HEK293 (cell line): ENCODE measurements at regions not wholly inside any gene's neighbourhood (a gene's known extent, or its start where the extent isn't known, plus 50 kb on each side); places are given as distances from the start of the nearest gene placed in this dataset.

Experiments used
- GLIS1 ChIP-seq: fragments of 450-650 bp; formaldehyde crosslinking; IDR thresholded peaks from 2 replicates; pipeline ENCODE4 v1.5.1; 2016; ENCODE audit warnings: missing biosample characterization, missing genetic modification characterization
- KLF1 ChIP-seq: fragments of 450-650 bp; formaldehyde crosslinking; IDR thresholded peaks from 2 replicates; pipeline ENCODE4 v1.5.1; 2016; ENCODE audit warnings: missing biosample characterization, missing genetic modification characterization
- SETDB1 ChIP-seq: IDR thresholded peaks from one replicate; pipeline ENCODE4 v1.6.1; 2017; ENCODE audit warnings: mild to moderate bottlenecking, low read length, moderate library complexity, mixed read lengths; ENCODE audit not compliant: insufficient read length
- WT1 ChIP-seq: fragments of 450-650 bp; formaldehyde crosslinking; IDR thresholded peaks from 2 replicates; pipeline ENCODE4 v1.5.1; 2016; ENCODE audit warnings: missing biosample characterization, missing genetic modification characterization
- ZBTB48 ChIP-seq: fragments of 450-650 bp; formaldehyde crosslinking; IDR thresholded peaks from 2 replicates; pipeline ENCODE4 v1.5.1; 2016; ENCODE audit warnings: missing biosample characterization, missing genetic modification characterization
- ZNF175 ChIP-seq: fragments of 450-650 bp; formaldehyde crosslinking; IDR thresholded peaks from 2 replicates; pipeline ENCODE4 v1.5.1; 2016; ENCODE audit warnings: missing biosample characterization, missing genetic modification characterization
- ZNF302 ChIP-seq: fragments of 450-650 bp; formaldehyde crosslinking; IDR thresholded peaks from 2 replicates; pipeline ENCODE4 v1.5.1; 2016; ENCODE audit warnings: missing biosample characterization, missing genetic modification characterization, low read depth
- ZNF416 ChIP-seq: fragments of 450-650 bp; formaldehyde crosslinking; IDR thresholded peaks from 2 replicates; pipeline ENCODE4 v1.5.1; 2016; ENCODE audit warnings: missing biosample characterization, missing genetic modification characterization
- ZNF521 ChIP-seq: fragments of 450-650 bp; formaldehyde crosslinking; IDR thresholded peaks from 2 replicates; pipeline ENCODE4 v1.5.1; 2017; ENCODE audit warnings: missing biosample characterization, mild to moderate bottlenecking, missing genetic modification characterization
- ZNF747 ChIP-seq: fragments of 450-650 bp; formaldehyde crosslinking; IDR thresholded peaks from 2 replicates; pipeline ENCODE4 v1.5.1; 2016; ENCODE audit warnings: missing biosample characterization, missing genetic modification characterization
- TF ChIP-seq, protein P1 (sequence below): fragments of 450-650 bp; formaldehyde crosslinking; IDR thresholded peaks from 2 replicates; pipeline ENCODE4 v1.5.1; 2016; ENCODE audit warnings: missing biosample characterization, missing genetic modification characterization
- TF ChIP-seq, protein P2 (sequence below): fragments of 450-650 bp; formaldehyde crosslinking; IDR thresholded peaks from 2 replicates; pipeline ENCODE4 v1.5.1; 2016; ENCODE audit warnings: missing biosample characterization, missing genetic modification characterization

- TF ChIP-seq ZNF521 (no peak), KLF1 (tag by site-specific recombination) (no peak), ZNF175 (tag by site-specific recombination) (no peak), GLIS1 (no peak), WT1 (tag by site-specific recombination) (no peak), SETDB1 (no peak), ZBTB48 (tag by site-specific recombination) (no peak), ZNF302 (tag by site-specific recombination) (no peak), ZNF416 (tag by site-specific recombination) (no peak), ZNF747 (tag by site-specific recombination) (no peak)
- TF ChIP-seq, protein P1, sequence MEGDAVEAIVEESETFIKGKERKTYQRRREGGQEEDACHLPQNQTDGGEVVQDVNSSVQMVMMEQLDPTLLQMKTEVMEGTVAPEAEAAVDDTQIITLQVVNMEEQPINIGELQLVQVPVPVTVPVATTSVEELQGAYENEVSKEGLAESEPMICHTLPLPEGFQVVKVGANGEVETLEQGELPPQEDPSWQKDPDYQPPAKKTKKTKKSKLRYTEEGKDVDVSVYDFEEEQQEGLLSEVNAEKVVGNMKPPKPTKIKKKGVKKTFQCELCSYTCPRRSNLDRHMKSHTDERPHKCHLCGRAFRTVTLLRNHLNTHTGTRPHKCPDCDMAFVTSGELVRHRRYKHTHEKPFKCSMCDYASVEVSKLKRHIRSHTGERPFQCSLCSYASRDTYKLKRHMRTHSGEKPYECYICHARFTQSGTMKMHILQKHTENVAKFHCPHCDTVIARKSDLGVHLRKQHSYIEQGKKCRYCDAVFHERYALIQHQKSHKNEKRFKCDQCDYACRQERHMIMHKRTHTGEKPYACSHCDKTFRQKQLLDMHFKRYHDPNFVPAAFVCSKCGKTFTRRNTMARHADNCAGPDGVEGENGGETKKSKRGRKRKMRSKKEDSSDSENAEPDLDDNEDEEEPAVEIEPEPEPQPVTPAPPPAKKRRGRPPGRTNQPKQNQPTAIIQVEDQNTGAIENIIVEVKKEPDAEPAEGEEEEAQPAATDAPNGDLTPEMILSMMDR: no peak
- TF ChIP-seq, protein P2, sequence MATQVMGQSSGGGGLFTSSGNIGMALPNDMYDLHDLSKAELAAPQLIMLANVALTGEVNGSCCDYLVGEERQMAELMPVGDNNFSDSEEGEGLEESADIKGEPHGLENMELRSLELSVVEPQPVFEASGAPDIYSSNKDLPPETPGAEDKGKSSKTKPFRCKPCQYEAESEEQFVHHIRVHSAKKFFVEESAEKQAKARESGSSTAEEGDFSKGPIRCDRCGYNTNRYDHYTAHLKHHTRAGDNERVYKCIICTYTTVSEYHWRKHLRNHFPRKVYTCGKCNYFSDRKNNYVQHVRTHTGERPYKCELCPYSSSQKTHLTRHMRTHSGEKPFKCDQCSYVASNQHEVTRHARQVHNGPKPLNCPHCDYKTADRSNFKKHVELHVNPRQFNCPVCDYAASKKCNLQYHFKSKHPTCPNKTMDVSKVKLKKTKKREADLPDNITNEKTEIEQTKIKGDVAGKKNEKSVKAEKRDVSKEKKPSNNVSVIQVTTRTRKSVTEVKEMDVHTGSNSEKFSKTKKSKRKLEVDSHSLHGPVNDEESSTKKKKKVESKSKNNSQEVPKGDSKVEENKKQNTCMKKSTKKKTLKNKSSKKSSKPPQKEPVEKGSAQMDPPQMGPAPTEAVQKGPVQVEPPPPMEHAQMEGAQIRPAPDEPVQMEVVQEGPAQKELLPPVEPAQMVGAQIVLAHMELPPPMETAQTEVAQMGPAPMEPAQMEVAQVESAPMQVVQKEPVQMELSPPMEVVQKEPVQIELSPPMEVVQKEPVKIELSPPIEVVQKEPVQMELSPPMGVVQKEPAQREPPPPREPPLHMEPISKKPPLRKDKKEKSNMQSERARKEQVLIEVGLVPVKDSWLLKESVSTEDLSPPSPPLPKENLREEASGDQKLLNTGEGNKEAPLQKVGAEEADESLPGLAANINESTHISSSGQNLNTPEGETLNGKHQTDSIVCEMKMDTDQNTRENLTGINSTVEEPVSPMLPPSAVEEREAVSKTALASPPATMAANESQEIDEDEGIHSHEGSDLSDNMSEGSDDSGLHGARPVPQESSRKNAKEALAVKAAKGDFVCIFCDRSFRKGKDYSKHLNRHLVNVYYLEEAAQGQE (tag by site-specific recombination): no peak
Observed at GRCh38 chr2:126307740-126308139, 348.2 kb upstream of the GYPC start.
